Thyroid gland (tissue), 4 donors: ENCODE measurements at regions not wholly inside any gene's neighbourhood (a gene's known extent, or its start where the extent isn't known, plus 50 kb on each side); places are given as distances from the start of the nearest gene placed in this dataset.

Experiments used
- DNase-seq, 2 donors: peaks; one replicate each; pipeline ENCODE4 v3.0.0-alpha.2; 2019
- H3K27ac ChIP-seq, 3 donors: fragments of 200-600 bp; sonication (generic); 1 replicate in 2 of 3; 2 replicates in 1 of 3; pipeline ENCODE4 v1.5.1; 2016 to 2019; ENCODE audit warnings: mild to moderate bottlenecking in 1 of 3, moderate library complexity in 1 of 3
- H3K27me3 ChIP-seq: fragments of 200-600 bp; sonication (generic); one replicate; pipeline ENCODE4 v1.5.1; 2019
- H3K36me3 ChIP-seq, 2 donors: fragments of 200-600 bp; sonication (generic); one replicate each; pipeline ENCODE4 v1.5.1; 2016 to 2019
- H3K4me1 ChIP-seq, 2 donors: fragments of 200-600 bp; sonication (generic); one replicate each; pipeline ENCODE4 v1.5.1; 2017 to 2019
- H3K4me3 ChIP-seq, 3 donors: fragments of 200-600 bp; sonication (generic); replicated peaks in 1 of 3; 1 replicate in 2 of 3; 2 replicates in 1 of 3; pipeline ENCODE4 v1.5.1; 2016; ENCODE audit warnings: mild to moderate bottlenecking in 1 of 3
- H3K9me3 ChIP-seq: fragments of 200-600 bp; sonication (generic); one replicate; pipeline ENCODE4 v1.5.1; 2017
- CTCF ChIP-seq, 6 experiments: fragments of 200-600 bp in 3 of 6; fragments of 450-650 bp in 3 of 6; sonication (generic) in 3 of 6; IDR thresholded peaks; one replicate each; pipeline ENCODE4 v1.5.1; 2016 to 2019; ENCODE audit warnings: antibody characterized with exemption in 6 of 6, mild to moderate bottlenecking in 2 of 6, inconsistent platforms in 1 of 6, moderate library complexity in 1 of 6
- POLR2A ChIP-seq, 2 donors: fragments of 450-650 bp; IDR thresholded peaks; one replicate each; pipeline ENCODE4 v1.6.1; 2017; ENCODE audit warnings: antibody characterized with exemption in 2 of 2, mild to moderate bottlenecking in 2 of 2, moderate library complexity in 1 of 2
- WGBS, 2 donors: methylation state at CpG; one replicate each; pipeline ENCODE4 v1.1.5; 2017; 5-methylcytosine and 5-hydroxymethylcytosine counted together
- intact Hi-C: fragments of 100-400 bp; cut with DNase I; formaldehyde crosslinking; loops from one replicate; pipeline ENCODE4 v1.15.1; 2023

- Histone ChIP-seq H3K9me3 (no peaks in the 10 kb centered on the region), H3K27ac (peak overlapping the region; percentile 31 to 73 (median 48)), H3K36me3 (no peaks in the 10 kb centered on the region), H3K27me3 (no peaks in the 10 kb centered on the region), H3K4me1 (peaks cover 14 to 18% of the 10 kb centered on the region in 2 donors), H3K4me3 (no peak overlapping the region)
- intact Hi-C loops = no loop called here
- no peak for DNase-seq
- no peak for TF ChIP-seq POLR2A (IDR thresholded peaks at IDR 0.05)
- no peak for TF ChIP-seq CTCF (IDR thresholded peaks at IDR 0.05)
- 46 to 62% methylated on average over 6 of the region's 6 CpGs for WGBS, 2 donors
These were observed 207.2 kb downstream of the SPRY2 start for GRCh38 chr13:80133631-80134261.

- Histone ChIP-seq H3K27me3 (no peaks in the 10 kb centered on the region), H3K4me3 (peak overlapping the region in 1 of 3 donors; percentile 9), H3K27ac (peak overlapping the region; percentile 31 to 73 (median 48)), H3K9me3 (no peaks in the 10 kb centered on the region), H3K36me3 (no peaks in the 10 kb centered on the region), H3K4me1 (peaks cover 14 to 18% of the 10 kb centered on the region in 2 donors)
- intact Hi-C loops = no loop called here
- DNase-seq = peak; percentile 62 to 67
- TF ChIP-seq POLR2A (IDR thresholded peaks at IDR 0.05) (peak in 1 of 2 donors; percentile 44), CTCF (IDR thresholded peaks at IDR 0.05) (no peak)
- WGBS, 2 donors = 8 to 12% methylated on average over 11 of the region's 11 CpGs
These were observed 208.0 kb downstream of the SPRY2 start for GRCh38 chr13:80132741-80133601.

GRCh38 chr13:80131204-80131603, 209.7 kb downstream of the SPRY2 start:
- DNase-seq = peak; percentile 77 to 81
- no peaks in the 10 kb centered on the region for H3K36me3 ChIP-seq

GRCh38 chr13:80126389-80127068, 214.4 kb downstream of the SPRY2 start:
- Histone ChIP-seq H3K27me3 (no peaks in the 10 kb centered on the region), H3K36me3 (no peaks in the 10 kb centered on the region), H3K4me1 (peaks cover 0 to 3% of the 10 kb centered on the region in 2 donors), H3K9me3 (no peaks in the 10 kb centered on the region), H3K4me3 (no peak overlapping the region), H3K27ac (no peak overlapping the region)
- WGBS, 2 donors = 84 to 88% methylated on average over 1 of the region's 1 CpG
- DNase-seq = no peak
- no peak for TF ChIP-seq POLR2A (IDR thresholded peaks at IDR 0.05)
- TF ChIP-seq CTCF (IDR thresholded peaks at IDR 0.05) = no peak
- intact Hi-C loops = no loop called here

More at GRCh38 chr13:80131204-80131603, 209.7 kb downstream of the SPRY2 start:
- peak overlapping the region in 1 of 3 donors; percentile 60 for H3K27ac ChIP-seq
- intact Hi-C loops = no loop called here
- 4 to 9% methylated on average over 4 of the region's 4 CpGs for WGBS, 2 donors
- H3K4me3 ChIP-seq = no peak overlapping the region
- peaks cover 14 to 18% of the 10 kb centered on the region in 2 donors for H3K4me1 ChIP-seq
- TF ChIP-seq POLR2A (IDR thresholded peaks at IDR 0.05) = no peak
- H3K27me3 ChIP-seq = no peaks in the 10 kb centered on the region
- H3K9me3 ChIP-seq = no peaks in the 10 kb centered on the region

- no peaks in the 10 kb centered on the region for H3K4me1 ChIP-seq
- TF ChIP-seq POLR2A (IDR thresholded peaks at IDR 0.05) (no peak), CTCF (IDR thresholded peaks at IDR 0.05) (no peak)
- no peak overlapping the region for H3K4me3 ChIP-seq
- no peaks in the 10 kb centered on the region for H3K9me3 ChIP-seq
- WGBS, 2 donors = 99 to 100% methylated on average over 3 of the region's 3 CpGs
- H3K36me3 ChIP-seq = no peaks in the 10 kb centered on the region
- no peak for DNase-seq
- H3K27me3 ChIP-seq = no peaks in the 10 kb centered on the region
- H3K27ac ChIP-seq = no peak overlapping the region
- intact Hi-C loops = no loop called here
These were observed 217.0 kb downstream of the SPRY2 start for GRCh38 chr13:80123945-80124344.
